Posterior cingulate gyrus (tissue), 11 donors: ENCODE measurements at regions not wholly inside any gene's neighbourhood (a gene's known extent, or its start where the extent isn't known, plus 50 kb on each side); places are given as distances from the start of the nearest gene placed in this dataset.

Source experiments
- DNase-seq, 10 donors: peaks; one replicate each; pipeline versions ENCODE4 v3.0.0 to v3.0.0-alpha.2; 2020 to 2021; ENCODE audit warnings: mixed read lengths in 3 of 10
- intact Hi-C: fragments of 100-400 bp; cut with DNase I; formaldehyde crosslinking; loops from one replicate; pipeline ENCODE4 v1.15.1; 2023

- no peak for DNase-seq
Measured at GRCh38 chr3:152051501-152052404, 178.3 kb downstream of the SUCNR1 start.

GRCh38 chr3:152053866-152054265, 180.4 kb downstream of the SUCNR1 start:
- intact Hi-C loops: no loop called here

More at GRCh38 chr3:152051501-152052404, 178.3 kb downstream of the SUCNR1 start:
- intact Hi-C loops: no loop called here

GRCh38 chr3:152054315-152054714, 180.9 kb downstream of the SUCNR1 start:
- DNase-seq: no peak

More at GRCh38 chr3:152053866-152054265, 180.4 kb downstream of the SUCNR1 start:
- no peak for DNase-seq

GRCh38 chr3:152056073-152056472, 182.6 kb downstream of the SUCNR1 start:
- intact Hi-C loops: no loop called here
- DNase-seq: no peak

More at GRCh38 chr3:152054315-152054714, 180.9 kb downstream of the SUCNR1 start:
- intact Hi-C loops: no loop called here

- intact Hi-C loops: no loop called here
- no peak for DNase-seq
Measured at GRCh38 chr3:152056481-152056880, 183.0 kb downstream of the SUCNR1 start.

GRCh38 chr3:152056987-152057386, 183.5 kb downstream of the SUCNR1 start:
- intact Hi-C loops: no loop called here
- no peak for DNase-seq

- no peak for DNase-seq
- intact Hi-C loops: no loop called here
Measured at GRCh38 chr3:152058856-152059255, 185.4 kb downstream of the SUCNR1 start.

GRCh38 chr3:152060701-152061100, 187.3 kb downstream of the SUCNR1 start:
- intact Hi-C loops: no loop called here
- no peak for DNase-seq

GRCh38 chr3:152061296-152061695, 187.9 kb downstream of the SUCNR1 start:
- intact Hi-C loops: no loop called here
- no peak for DNase-seq

- no peak for DNase-seq
- intact Hi-C loops: loop anchor here (5.0 to 10.0 kb wide), 2 partner anchors 402 to 455 kb away; no protein-coding TSS in a partner anchor
Measured at GRCh38 chr3:152069871-152070270, 196.4 kb downstream of the SUCNR1 start.

- intact Hi-C loops: loop anchor here (5.0 to 10.0 kb wide), 2 partner anchors 401 to 453 kb away; no protein-coding TSS in a partner anchor
- no peak for DNase-seq
Measured at GRCh38 chr3:152071315-152071714, 197.4 kb upstream of the MBNL1 start.

GRCh38 chr3:152071924-152072323, 196.8 kb upstream of the MBNL1 start:
- intact Hi-C loops: loop anchor here (5.0 to 10.0 kb wide), 2 partner anchors 400 to 453 kb away; no protein-coding TSS in a partner anchor
- DNase-seq: no peak

- no peak for DNase-seq
- intact Hi-C loops: loop anchor here (5.0 to 10.0 kb wide), 2 partner anchors 399 to 452 kb away; no protein-coding TSS in a partner anchor
Measured at GRCh38 chr3:152073267-152073666, 195.5 kb upstream of the MBNL1 start.

- intact Hi-C loops: loop anchor here (10.0 kb wide), 1 partner anchor 449 kb away; no protein-coding TSS in a partner anchor
Measured at GRCh38 chr3:152076148-152076547, 192.6 kb upstream of the MBNL1 start.

GRCh38 chr3:152079980-152080379, 188.7 kb upstream of the MBNL1 start:
- intact Hi-C loops: loop anchor here (10.0 kb wide), 1 partner anchor 445 kb away; no protein-coding TSS in a partner anchor
- peak in 1 of 10 donors; percentile 22 for DNase-seq

More at GRCh38 chr3:152076148-152076547, 192.6 kb upstream of the MBNL1 start:
- no peak for DNase-seq

GRCh38 chr3:152083135-152083534, 185.6 kb upstream of the MBNL1 start:
- intact Hi-C loops: no loop called here

GRCh38 chr3:152084441-152085158, 184.1 kb upstream of the MBNL1 start:
- intact Hi-C loops: no loop called here
- DNase-seq: no peak

More at GRCh38 chr3:152083135-152083534, 185.6 kb upstream of the MBNL1 start:
- DNase-seq: no peak

- DNase-seq: no peak
- intact Hi-C loops: no loop called here
Measured at GRCh38 chr3:152087153-152087552, 181.6 kb upstream of the MBNL1 start.

- no peak for DNase-seq
- intact Hi-C loops: no loop called here
Measured at GRCh38 chr3:152089528-152089927, 179.2 kb upstream of the MBNL1 start.

GRCh38 chr3:152091725-152092124, 177.0 kb upstream of the MBNL1 start:
- intact Hi-C loops: no loop called here
- DNase-seq: no peak

- no peak for DNase-seq
- intact Hi-C loops: no loop called here
Measured at GRCh38 chr3:152093901-152094300, 174.8 kb upstream of the MBNL1 start.
